ENCODE measurements at regions not wholly inside any gene's neighbourhood (a gene's known extent, or its start where the extent isn't known, plus 50 kb on each side); places are given as distances from the start of the nearest gene placed in this dataset.

DNA sequence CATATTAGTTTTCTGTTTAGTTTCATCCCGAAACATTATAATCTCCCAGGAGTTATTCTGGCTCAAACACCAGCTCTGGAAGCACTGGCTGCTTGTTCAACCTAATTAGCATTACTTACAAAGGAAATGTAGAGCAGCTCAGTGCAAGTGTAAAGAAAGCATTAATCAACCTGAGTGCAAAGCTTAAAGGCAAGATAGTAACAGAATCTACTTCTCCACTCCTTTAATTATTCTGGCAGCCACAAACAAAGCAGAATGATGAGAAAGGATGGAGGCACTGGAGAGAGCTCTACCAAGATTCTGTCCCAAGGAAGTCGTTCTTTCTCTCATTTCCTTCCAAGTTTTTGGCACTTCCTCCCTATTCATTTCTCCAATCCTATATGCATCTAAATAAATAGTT, 1384.0 kb downstream of the ZPLD1 start:
- TF ChIP-seq, protein P1, sequence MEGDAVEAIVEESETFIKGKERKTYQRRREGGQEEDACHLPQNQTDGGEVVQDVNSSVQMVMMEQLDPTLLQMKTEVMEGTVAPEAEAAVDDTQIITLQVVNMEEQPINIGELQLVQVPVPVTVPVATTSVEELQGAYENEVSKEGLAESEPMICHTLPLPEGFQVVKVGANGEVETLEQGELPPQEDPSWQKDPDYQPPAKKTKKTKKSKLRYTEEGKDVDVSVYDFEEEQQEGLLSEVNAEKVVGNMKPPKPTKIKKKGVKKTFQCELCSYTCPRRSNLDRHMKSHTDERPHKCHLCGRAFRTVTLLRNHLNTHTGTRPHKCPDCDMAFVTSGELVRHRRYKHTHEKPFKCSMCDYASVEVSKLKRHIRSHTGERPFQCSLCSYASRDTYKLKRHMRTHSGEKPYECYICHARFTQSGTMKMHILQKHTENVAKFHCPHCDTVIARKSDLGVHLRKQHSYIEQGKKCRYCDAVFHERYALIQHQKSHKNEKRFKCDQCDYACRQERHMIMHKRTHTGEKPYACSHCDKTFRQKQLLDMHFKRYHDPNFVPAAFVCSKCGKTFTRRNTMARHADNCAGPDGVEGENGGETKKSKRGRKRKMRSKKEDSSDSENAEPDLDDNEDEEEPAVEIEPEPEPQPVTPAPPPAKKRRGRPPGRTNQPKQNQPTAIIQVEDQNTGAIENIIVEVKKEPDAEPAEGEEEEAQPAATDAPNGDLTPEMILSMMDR (IDR thresholded peaks at IDR 0.05), result no peak
- no peak for TF ChIP-seq POLR2A (IDR thresholded peaks at IDR 0.05)
